ENCODE measurements at regions not wholly inside any gene's neighbourhood (a gene's known extent, or its start where the extent isn't known, plus 50 kb on each side); places are given as distances from the start of the nearest gene placed in this dataset.

- TF ChIP-seq, protein P1, sequence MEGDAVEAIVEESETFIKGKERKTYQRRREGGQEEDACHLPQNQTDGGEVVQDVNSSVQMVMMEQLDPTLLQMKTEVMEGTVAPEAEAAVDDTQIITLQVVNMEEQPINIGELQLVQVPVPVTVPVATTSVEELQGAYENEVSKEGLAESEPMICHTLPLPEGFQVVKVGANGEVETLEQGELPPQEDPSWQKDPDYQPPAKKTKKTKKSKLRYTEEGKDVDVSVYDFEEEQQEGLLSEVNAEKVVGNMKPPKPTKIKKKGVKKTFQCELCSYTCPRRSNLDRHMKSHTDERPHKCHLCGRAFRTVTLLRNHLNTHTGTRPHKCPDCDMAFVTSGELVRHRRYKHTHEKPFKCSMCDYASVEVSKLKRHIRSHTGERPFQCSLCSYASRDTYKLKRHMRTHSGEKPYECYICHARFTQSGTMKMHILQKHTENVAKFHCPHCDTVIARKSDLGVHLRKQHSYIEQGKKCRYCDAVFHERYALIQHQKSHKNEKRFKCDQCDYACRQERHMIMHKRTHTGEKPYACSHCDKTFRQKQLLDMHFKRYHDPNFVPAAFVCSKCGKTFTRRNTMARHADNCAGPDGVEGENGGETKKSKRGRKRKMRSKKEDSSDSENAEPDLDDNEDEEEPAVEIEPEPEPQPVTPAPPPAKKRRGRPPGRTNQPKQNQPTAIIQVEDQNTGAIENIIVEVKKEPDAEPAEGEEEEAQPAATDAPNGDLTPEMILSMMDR (IDR thresholded peaks at IDR 0.05) = no peak
- no peak for TF ChIP-seq POLR2A (IDR thresholded peaks at IDR 0.05)
These were observed 208.4 kb downstream of the KIF20B start for GRCh38 chr10:89909752-89910151.
